Testis (tissue), 2 donors: ENCODE measurements at regions not wholly inside any gene's neighbourhood (a gene's known extent, or its start where the extent isn't known, plus 50 kb on each side); places are given as distances from the start of the nearest gene placed in this dataset.

Experiments
- CTCF ChIP-seq, 3 experiments: fragments of 450-650 bp in 2 of 3; fragments of 200-600 bp in 1 of 3; sonication (generic) in 1 of 3; IDR thresholded peaks; one replicate each; pipeline ENCODE4 v1.5.1; 2016 to 2019; ENCODE audit warnings: antibody characterized with exemption in 3 of 3, mild to moderate bottlenecking in 2 of 3, moderate library complexity in 1 of 3
- POLR2A ChIP-seq: fragments of 450-650 bp; IDR thresholded peaks from one replicate; pipeline ENCODE4 v1.6.1; 2017; ENCODE audit warnings: antibody characterized with exemption, mild to moderate bottlenecking, moderate library complexity

GRCh38 chr14:55944757-55945156 lies 173.5 kb upstream of the PELI2 start:
- no peak for TF ChIP-seq CTCF (IDR thresholded peaks at IDR 0.05)
- TF ChIP-seq POLR2A = no peak
